Stimulated activated CD4-positive, alpha-beta T cell treated with anti-CD3 and anti-CD28 coated beads, TNF-alpha, amount 100 ng/mL, for 4 hours (primary cell): ENCODE measurements at regions not wholly inside any gene's neighbourhood (a gene's known extent, or its start where the extent isn't known, plus 50 kb on each side); places are given as distances from the start of the nearest gene placed in this dataset.

Experiments used
- DNase-seq, 3 experiments: peaks; one replicate each; pipeline ENCODE4 v3.0.0-alpha.2; 2020; ENCODE audit warnings: low read depth in 3 of 3

DNA sequence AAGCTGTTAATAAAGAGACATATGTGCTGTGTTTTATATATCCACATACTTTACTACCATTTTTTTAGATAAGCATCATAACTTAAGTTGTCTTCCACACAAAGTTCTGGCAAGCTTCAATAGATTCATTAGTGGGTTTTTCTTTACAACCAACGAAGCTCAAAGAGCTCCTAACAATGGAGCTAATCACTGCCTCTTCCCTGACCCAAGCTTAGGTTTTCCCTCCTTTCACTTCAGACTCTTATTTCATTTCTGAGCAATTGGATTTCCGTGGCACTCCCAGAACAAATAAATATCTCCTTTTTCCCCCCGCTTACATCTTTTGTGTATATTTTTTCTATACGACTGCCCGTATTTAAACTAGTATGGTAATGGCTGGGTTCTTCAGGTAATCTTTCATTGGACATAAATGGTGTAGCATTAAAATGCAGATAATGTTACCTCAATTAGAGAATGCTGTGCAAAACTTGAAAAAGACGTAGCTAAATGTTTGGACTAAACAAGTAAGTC lies 275.5 kb upstream of the TMEM161B start:
- DNase-seq, result no peak

DNA sequence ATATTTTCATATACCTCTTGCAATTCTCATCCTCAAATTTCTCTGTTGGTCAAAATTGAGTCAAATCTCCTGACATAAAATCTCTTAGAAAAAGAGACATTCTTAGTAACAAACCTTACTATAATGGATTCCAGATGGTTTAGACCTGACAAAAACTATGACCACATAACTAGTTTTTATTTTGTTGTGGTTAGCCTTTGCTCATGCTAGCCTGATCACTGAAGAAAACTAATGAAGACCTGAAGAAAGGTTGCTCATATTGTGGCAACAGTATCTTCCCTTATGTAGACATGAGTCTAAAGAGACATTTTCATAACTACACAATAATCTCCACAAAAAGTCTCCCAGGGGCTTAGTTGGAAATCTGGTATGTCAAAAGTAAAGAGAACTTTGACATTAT lies 274.1 kb upstream of the TMEM161B start:
- no peak for DNase-seq

DNA sequence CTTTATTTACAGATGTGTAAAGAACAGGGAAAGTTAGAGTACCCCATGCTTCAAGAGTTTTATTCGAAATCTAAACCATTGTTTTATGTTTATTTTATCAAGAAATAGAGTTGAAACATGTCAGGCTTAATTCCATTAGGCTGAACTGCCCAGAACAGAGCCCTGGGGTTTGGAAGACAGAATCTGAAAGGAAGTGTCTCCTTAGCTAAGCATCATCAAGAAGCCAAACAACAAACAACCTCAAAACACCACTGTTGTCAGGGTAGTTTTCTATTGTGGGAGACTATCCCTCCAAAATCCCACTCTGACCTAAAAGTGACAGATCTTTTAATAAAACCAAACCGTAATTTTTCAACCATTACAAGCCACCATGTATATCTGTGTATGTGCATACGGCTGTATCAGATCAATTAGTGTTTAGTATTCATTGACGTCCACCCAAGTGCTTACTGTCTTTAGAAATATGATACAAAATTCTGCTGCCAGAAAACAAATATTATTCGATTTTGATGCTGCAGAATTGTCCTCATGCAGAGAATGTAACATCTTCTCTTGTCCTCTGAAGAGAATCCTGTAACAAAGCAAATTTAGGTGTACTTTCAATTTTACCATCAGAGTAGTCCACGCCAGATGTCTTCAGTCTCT lies 271.9 kb upstream of the TMEM161B start:
- DNase-seq, result no peak

DNA sequence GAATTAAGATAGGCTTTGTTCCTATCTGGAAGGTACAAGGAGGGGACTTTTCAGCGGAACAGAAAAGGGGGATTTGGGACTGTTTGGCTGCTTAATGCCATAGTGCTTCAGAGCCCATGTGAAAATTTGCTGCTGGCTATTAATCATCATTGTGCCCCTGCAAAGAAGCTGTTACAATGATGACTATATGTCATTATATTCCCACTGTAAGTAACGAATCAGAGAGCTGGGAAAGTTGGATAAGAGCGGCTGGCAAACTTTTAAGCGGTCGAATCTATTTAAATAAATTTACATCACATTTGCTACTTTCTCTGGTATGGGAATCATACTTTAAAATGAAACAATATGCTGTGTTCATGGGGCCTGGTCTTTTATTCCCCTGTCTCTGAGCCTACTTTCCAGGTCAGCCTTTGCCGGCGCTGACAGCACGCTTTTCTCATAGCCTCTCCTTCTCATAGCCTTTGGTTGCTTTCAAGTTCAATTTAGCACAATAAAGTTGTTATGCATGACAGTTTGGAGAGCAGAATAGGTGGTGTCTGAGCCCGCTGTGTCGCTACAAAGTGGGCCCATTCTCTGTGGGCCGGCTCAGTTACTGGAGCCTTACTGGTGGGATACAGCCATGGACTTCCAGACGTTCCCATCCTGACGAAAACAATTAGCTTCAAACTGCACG lies 271.2 kb upstream of the TMEM161B start:
- DNase-seq, result no peak

DNA sequence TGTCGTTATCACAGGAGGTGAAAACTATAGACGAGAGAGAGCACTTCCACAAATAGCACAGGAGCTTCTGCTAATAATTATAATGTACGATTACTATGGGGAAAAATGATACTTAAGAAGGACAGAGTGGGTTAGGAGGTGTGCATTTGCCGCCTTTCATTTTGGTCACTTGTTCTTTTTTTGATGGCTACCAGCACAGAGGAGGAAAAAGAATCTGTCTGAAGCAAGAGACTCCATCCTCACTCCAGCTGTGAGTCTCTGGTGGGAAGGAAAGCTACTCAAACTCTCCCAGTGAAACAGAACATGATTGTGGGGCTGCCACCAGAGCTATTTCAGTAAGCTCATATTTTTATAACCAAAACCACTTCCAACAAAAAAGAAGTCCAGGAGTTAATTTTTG lies 270.4 kb upstream of the TMEM161B start:
- no peak for DNase-seq

DNA sequence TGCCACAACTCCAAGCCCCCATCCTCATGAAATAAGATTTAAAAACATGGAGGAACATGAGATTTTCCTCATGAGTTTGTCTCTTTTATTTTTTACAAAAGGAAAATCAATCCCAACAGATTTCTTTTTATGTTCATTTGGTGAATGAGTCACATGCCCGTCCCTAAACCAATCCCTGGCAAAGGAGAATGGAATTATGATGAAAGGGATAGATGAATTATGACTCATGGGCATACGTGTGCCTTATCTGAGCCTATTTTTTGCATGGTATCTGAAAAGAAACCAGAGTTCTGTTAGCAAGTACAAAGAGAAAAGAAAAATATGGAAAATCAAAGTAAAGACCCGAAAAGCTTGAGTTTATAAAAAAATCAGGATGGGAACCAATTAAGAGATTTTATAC lies 267.5 kb upstream of the TMEM161B start:
- DNase-seq, result no peak

DNA sequence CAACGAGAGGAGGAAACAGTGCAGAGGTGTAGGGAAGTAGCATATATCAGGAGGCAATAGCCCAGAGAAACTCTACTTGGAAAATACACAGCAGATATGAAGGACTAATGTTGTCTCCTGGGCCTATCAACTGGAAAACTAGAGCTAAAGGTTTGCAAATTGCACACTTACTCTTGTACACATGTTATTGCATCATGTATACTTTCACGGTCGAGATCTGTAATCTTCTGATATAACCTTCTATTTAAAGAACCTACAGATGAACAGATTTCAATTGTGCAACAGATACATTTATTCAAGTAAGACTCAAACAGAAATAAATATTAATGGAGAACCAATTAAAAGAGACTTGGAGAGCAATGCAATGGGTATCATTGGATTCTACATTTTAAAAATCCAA lies 256.3 kb upstream of the TMEM161B start:
- no peak for DNase-seq

DNA sequence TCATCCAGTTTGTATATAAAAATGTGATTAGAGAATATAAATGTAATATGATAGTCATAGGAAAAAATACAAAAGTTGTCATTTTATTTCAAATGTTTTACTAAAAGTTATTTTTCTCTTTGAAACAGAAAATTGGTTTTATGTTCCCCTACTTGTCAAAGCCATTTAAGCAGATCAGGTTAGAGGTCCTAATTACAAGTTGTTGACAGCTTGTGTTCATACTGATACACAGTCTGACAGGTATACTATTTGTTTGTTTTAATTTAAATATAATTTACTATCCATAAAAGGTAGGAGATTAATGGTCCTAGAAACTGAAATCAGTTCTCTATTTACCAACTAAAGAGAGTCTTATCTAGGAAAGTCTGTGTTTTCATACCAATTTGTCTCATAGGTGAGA lies 250.4 kb upstream of the TMEM161B start:
- DNase-seq, result no peak

DNA sequence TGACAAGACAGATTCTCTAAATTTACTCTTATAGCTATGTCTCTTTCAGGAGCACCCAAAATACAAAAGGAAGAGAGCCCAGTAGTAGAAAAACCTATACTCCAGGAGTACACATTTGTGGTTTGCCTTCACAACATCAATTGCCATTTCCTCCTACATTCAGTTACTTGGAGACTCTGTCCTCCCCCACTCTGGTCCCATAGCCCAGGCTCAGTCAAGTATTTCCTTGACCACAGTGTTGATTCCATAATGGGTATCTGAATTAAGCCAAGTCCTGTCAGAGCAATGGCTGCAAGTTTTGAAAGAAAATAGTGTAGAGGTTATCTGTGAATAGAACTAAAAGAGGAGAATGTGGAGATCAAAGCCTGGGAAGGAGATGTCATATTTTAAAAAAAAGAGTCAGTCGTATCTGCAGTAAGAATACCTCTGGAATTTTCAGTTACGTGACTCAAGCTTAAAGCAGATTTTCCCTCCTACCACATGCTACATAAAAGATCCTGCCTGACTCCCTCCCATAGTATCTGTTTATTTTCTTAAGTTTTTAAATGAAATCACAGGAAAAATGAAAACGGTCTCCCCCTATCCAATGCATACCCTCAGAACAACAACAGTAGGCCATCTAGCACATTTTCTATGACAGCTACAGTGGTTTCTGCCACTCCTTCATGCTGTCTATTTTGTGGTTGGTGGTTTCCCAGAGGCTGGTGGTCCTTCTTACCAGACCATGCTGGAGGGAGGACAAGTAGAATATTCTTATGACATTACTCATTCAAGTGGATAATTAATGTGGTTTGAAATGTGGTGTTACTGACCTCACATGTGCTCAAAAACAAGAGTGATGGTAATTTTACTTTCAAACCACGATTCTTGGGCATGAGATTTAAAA lies 249.7 kb upstream of the TMEM161B start:
- DNase-seq, result no peak

DNA sequence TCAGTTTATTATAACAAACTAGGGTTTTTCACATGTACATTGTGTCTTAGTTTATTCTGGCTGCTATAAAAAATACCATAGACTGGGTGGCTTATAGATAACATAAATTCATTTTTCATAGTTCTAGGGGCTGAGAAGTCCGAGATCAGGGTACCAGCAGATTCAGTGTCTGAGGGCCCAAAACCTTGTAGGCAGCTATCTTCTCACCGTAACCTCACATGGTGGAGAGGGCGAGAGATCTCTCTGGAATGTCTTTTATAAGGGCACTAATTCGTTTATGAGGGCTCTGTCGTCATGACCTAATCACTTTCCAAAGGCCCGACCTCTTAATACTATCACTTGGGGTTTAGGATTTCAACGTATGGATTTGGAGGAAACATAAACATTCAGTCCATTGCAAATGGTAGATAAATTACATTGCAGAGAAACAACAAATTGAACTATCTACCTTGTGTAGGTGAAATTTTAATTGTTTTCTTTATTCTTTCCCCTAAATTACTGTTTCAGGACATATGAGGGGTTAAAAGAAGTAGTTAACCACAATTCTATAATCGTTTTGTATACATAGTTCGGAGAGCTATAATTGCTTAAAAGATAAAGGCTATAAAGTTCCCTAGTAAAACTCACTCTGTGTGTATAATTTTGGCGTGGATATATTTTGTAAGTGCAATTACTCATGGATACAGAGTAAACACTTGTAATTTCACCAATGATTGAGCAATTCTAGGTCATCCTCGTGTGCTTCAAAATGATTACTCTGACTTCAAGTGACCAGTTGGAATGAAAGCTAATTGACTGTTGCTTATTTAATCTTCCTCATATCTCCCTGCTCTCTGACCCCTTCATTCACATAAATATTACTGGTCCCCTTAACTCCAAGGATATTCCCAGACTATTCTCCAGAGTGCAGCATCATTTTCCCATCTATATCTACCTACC lies 247.5 kb upstream of the TMEM161B start:
- no peak for DNase-seq

DNA sequence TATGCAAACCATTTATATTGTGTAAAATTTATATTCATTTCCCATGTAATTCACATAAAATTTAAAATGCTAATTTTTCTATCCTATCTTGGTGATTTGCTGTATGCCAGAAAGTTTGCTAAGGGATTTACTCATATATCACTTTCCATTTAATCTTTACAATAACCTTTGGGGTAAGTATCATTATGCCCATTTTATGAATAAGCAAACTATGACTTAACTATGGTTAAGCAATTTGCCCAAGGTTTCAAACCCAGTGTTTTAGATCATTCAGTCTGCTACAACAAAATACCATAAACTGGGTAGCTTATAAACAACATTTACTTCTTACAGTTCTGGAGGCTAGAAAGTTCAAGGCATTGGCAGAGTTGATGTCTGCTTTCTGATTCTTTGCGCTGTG lies 246.4 kb upstream of the TMEM161B start:
- DNase-seq, result no peak

DNA sequence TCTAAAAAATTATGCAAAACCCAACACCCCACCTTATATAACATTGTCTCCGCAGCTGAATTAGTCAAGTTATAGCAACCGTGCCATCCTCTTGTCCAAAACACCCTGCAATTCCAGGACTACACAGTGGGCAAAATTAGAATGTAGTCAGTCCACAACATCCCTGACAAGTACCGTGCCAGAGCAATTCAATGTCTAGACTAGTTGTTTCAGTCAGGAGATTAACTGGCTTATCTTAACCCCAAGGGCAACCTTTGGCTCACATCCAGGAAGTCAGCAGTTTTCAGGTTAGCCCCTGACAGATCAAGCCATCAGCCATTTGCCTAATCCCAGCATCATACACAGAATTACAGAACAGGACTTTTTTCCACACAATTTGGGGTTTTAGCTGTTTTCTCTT lies 240.8 kb upstream of the TMEM161B start:
- no peak for DNase-seq

DNA sequence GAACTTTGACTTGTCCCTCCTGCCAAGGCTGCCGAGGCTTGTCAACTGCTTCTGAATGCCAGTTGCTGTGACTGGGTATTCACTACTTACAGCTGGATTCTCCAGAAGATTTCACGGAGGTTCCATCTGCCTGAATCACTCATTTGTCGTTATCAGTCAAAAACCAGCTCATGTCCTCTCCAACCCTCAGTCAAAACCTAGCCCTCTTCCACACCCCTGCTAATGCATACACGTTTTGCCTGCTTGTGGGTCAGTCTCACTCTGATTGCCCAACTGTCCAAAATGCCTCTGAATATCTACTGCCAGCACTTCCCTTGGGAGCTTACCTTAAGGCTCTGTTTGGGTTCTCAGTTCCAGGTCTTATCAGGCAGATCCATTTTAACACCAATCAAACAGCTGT lies 238.6 kb upstream of the TMEM161B start:
- DNase-seq, result no peak

DNA sequence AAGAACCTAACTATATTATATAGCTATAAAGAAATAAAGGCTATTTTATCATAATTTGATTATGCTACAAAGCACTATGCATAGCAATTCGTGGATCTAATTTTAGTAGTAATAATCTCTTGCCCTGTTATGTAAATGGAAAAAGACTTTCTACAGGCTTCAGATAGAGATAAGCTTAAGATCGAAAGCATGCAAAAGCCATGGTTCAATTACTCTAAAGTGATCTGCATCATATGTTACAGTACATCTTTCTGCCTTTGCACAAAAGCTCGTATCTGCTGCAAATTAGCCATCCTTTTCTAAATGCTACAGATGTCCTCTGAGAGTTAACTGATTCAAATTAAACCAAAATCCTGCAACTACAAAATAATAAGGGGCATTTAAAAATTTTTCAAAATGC lies 234.8 kb upstream of the TMEM161B start:
- DNase-seq, result no peak

DNA sequence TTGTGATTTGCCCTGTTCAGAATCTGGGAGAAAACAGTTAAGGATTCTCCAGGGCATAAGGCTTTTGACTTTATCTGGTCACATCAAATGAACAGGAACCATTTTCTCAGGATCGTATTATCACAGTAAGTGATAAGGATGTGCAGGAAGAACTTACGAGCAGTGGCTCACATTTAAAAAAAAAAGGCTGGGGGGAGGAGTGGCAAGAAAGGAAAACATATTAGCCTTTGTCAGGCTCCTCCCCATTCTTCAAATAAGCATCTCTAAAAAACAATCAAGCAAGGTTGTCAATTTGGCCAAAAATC lies 234.3 kb upstream of the TMEM161B start:
- no peak for DNase-seq

DNA sequence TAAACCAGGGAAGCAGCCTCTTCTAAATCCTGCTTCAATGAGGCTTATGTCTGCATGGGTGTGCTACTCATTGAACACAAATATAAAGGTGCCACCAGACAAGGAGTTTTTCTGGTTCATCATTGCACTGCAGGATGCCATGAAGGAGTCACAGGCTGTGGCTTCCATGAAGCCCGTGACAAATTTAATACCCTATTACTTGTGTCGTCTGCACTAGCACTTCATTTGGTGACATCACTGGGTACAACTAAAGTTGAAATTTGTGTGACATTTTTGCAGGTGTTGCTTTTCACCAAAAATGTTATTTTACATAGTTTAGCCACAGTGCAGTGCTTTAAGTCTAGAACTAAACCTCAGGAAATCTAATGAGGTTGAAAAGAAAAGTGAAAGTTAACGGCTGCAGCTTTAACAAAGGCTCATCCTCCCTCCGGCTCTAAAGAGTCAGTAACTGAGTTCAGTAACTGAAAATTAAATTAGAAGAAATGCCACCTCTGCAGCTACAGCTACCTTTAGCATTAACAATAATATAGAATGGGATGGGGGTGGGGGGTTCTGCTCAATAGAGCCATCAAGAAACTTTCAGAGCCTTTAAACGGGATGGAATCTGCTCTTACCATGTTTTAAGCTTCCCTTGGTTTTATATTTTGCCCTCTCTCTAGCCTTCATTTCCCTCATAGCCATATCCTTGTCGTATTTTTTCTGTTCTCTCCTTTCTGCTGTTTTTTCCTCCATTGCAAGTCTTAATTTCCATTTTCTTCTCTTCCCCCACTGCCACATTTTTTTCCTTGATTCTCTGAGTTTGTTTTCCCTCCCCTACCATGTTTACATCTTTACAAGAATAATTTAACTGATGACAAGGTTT lies 233.8 kb upstream of the TMEM161B start:
- DNase-seq, result no peak

DNA sequence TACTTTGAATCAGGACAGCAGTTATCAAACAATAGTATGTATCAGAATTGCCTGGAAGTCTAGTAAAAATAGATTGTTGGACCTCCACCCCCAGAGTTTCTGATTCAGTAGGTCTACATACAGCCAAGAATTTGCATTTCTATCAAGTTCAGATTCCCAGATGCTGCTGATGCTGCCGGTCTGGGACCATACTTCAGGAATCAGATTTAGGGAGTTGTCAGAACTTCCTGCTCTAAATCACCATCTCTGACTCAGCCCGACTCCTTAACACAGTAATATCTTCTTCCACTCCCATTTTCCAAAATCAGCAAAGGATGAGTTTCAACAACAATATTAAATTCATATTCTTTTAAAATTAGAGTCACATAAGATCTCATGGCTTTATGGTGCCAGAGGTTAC lies 227.2 kb upstream of the TMEM161B start:
- DNase-seq, result no peak

DNA sequence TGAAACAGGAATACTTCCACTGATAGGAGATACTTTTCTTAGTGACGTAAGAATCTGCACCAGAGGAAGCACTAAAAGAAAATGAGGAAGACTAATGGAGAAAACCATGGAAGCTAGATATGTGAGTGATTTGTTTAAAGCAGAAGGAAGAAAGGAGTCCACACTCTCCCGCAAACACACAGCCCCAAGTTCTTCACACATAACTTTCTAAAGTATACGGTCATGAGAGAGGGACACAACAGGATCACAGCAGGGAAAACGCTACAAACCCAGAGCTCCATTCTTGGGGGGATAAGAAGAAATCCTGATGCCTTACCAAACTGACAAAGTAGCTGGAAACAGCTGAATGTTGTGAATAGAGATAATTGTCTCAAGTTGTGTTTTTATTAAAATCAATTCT lies 222.2 kb upstream of the TMEM161B start:
- DNase-seq, result no peak

DNA sequence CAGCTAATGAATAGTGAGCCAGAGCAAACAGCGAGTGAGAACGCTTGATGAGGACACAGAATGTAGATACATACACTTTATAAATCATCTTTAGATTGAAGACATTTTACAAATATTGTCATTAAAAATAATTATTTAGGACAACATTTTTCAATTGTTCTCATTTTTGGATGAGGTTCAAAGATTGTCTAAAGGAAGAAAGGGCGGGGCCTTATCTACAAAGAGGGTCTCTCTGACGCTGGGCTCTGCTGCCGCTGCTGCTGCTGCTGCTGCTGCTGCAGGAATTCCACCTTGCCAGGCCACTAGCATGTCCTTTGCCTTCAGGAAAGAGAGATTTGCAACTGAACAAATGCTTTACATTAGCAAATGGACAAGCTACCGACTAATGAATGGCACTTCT lies 220.7 kb upstream of the TMEM161B start:
- no peak for DNase-seq

DNA sequence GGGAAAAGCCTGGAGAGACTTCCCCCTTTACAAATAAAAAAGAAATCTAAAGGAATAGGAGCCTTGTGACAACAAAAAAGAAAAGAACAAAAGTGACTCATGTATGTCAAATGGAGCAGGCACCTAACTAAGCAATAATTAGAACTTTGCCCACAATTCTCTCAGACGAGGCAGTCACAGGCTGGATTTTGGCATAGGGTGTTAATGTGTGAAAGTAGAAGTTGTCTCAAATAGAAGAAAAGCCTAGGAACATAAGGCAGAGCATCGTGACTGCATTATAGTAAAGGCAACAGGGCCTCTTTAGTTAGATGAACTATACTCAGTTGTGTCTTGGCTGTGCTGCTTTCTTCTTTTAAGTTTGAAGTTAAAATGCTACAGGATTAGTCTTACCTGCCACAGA lies 219.9 kb upstream of the TMEM161B start:
- DNase-seq, result no peak

DNA sequence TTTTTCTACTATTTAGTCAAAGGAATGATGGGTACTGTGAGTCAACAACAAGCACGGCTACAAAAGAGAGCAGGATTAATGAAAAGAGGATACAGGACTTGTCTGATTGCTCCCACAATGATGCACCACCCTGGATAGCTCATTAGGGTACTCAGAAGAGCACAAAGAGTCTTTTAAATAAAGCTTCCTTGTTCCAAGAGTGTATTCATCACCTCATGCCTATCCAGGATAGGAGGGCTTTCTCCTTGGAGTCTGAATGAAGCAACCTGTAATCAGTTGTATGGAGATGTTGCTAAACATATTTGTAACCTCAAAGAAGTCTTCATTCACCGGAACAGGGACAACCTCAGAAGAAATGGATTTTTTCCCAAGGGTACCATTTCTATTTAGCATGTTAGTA lies 219.5 kb upstream of the TMEM161B start:
- DNase-seq, result no peak
